Astrocyte of the hippocampus (primary cell): ENCODE measurements at regions not wholly inside any gene's neighbourhood (a gene's known extent, or its start where the extent isn't known, plus 50 kb on each side); places are given as distances from the start of the nearest gene placed in this dataset.

Source experiments
- DNase-seq: peaks from one replicate; pipeline ENCODE4 v3.0.0; 2011; ENCODE audit warnings: low read depth, low spot score

DNA sequence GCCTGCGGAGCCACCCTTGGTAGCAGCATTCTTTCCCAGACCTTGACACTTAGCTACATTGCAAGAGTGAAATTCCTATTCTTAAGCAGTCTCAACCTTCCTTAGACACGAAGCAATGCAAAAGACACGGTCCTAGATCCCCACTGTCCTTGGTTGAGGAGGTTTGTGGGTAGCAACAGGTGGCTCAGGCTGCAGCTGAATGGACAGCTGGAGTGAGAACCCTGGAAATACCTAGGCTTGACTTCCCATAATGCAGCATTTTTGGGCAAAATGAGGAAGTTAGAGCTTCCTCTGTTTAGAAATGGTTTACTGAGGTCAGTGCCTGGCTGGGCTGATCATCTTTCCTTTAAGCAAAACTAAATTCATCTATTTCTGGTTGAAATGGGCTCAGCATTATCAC is 296.6 kb downstream of the RFC3 start:
- no peak for DNase-seq

- no peak for DNase-seq
These were observed 298.7 kb downstream of the RFC3 start for GRCh38 chr13:34116651-34117050.

DNA sequence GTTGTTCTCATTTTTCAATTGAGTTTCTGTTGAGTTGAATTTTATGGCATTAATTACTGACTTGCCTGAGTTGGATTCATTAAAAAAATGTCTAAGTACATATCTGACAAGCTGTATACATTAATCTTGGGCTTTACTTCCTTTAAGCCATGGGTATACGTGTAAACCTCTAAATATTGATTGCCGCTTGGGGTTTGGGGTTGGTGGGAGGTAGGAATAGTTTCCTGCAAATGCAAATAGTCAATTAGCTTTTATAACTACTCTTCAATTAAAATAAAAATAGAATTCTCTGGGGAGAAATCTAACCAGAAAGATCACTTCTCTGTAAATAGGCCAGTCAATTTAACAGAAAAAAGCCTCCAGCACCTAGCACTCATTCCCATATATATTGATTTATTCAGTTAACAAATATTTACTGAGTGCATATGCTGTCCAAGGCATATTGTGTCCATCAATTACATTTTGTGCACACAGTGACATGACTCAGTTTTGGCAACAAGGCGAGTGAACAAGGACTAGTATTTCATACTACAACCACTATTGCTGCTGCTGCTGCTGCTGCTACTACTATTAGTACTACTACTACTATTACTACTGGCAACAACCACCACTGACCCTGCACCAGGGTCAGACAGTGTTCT is 306.8 kb downstream of the RFC3 start:
- no peak for DNase-seq

DNA sequence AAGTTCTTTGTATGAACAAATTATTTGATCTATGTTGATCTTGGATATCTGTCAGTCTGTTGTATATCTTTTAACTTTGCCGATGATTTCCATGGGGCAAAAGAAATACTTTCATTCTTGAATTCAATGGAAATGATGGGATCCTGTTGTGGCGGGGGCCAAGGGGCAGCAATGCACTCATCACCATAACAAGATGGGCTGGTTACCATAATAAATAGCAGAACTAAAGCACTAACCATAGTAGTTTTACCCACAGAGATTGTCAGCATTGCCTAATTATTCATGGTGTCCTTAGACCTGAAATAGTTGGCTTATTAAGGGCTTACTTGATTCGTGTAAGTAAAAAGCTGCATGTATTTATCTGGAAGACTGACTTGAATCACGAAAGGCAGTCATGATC is 309.6 kb downstream of the RFC3 start:
- no peak for DNase-seq

DNA sequence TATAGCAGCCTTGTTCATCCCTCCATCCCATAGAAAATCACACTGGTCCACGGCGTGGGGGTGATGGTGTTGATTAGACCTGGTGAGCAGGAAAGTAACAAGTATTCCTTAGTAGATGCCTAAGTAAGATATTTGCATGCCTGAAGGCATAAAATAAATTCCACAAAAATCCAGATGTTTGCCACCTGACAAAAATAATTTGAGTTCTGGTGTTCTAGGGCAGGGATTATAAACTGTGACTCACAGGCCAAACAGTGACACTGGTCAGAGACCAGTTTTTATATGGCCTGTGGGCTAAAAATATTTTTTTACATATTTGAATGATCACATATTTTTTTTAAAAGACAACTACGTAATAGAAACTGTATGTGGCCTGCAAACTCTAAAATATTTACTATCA is 310.7 kb downstream of the RFC3 start:
- DNase-seq: no peak

GRCh38 chr13:34129436-34129835 is 311.5 kb downstream of the RFC3 start:
- no peak for DNase-seq

- no peak for DNase-seq
These were observed 319.3 kb downstream of the RFC3 start for GRCh38 chr13:34137200-34137599.

DNA sequence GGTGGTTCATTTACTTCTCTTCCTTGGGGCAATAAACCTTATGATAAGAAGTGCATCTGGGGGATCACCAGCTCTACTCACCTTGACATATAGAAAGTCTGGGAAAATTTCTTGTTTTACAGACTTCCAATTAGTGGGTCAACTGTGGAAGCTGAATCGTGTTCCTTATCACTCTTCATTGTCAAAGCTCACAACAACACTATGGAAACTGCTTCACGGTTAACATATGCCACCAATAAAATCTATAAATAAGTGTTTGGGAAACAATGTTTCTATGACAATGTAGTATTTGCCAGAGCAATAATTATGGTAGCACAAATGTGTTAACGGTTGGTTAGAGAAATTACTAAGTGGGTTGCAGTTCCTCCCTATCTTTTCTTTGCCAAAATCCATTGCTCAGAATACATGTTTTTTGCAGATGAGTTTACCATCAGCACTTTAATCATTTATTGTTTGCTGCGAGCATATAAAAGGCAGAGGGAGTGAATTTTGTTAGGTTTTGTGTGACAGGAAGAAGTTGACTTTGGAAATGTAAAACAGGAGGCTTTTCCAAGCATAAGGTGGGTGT is 321.8 kb downstream of the RFC3 start:
- DNase-seq: no peak

DNA sequence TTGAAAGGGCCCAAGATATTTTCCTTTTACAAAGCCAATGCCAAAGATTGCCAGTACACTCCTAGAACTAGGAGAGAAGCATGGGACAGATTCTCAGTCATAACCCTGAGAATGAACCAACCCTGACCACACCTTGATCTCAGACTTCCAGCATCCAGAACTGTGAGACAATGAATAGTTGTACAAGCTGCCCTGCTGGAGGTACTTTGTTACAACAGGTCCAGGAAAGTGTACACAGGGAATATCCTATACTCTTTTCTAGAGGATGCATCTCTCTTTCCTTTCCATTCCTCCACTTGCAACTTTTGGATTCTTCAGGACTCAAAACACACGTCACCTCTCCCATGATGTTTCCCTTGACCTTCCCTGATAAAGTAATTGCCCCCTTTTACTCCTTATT is 325.7 kb downstream of the RFC3 start:
- DNase-seq: no peak

GRCh38 chr13:34144142-34144541 is 326.2 kb downstream of the RFC3 start:
- DNase-seq: no peak

- no peak for DNase-seq
These were observed 327.1 kb downstream of the RFC3 start for GRCh38 chr13:34145061-34145460.

GRCh38 chr13:34148359-34148758 is 330.4 kb downstream of the RFC3 start:
- DNase-seq: no peak

DNA sequence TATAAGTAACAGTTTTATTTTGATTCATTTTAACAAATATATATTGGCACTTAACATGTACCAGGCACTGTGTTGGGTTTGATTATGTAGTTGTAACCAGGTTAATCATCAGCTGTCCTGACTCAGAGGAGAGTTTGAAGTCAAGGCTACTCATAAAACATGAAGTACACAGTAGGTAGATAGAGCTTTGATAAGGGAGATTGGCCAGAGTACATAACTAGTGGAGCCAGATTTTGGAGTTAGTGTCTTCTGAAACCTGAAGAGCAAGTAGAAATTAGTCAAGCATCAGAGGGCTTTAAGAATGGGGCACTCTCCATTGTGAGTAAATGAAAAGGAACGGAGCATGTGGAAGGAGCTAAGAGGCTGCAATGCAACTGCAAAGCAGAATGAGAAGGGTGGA is 333.9 kb downstream of the RFC3 start:
- no peak for DNase-seq

GRCh38 chr13:34152409-34152808 is 334.5 kb downstream of the RFC3 start:
- peak; percentile 26 for DNase-seq

- DNase-seq: no peak
These were observed 335.0 kb downstream of the RFC3 start for GRCh38 chr13:34152996-34153395.

DNA sequence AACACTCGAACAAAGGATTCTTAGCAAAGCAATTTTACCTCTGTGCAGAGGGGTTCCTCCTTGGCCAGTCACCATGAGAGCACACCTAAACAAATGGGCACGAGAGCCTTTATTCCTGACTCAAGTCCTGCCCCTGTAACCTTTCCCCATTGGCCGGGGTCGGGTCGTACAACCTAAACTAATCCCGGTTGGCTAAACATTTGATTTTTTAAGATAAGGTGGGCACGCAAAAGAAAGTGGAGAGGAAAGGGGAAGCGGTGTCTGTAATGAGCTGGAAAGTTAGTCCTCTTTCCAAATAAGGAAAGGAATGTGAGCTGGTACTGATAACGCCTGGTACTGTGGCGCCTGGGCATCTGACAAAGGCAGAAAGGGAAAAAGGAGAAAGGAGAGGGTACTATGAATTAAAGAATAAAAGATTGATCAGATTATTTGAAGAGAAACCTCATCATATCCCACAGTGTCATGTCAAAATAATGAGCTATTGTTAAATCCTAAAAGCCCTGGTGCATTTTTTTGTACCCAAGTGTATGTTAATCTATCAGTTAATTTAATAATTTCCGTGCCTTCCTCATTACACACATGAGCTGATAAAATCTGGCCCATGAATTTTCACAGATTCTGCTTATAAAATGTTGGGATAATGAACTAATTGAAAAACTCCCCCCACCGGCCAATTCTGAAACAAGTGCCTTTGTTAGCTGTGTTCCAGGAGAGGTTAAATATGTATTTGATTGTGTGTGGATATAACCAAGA is 335.7 kb downstream of the RFC3 start:
- peak; percentile 20 for DNase-seq

DNA sequence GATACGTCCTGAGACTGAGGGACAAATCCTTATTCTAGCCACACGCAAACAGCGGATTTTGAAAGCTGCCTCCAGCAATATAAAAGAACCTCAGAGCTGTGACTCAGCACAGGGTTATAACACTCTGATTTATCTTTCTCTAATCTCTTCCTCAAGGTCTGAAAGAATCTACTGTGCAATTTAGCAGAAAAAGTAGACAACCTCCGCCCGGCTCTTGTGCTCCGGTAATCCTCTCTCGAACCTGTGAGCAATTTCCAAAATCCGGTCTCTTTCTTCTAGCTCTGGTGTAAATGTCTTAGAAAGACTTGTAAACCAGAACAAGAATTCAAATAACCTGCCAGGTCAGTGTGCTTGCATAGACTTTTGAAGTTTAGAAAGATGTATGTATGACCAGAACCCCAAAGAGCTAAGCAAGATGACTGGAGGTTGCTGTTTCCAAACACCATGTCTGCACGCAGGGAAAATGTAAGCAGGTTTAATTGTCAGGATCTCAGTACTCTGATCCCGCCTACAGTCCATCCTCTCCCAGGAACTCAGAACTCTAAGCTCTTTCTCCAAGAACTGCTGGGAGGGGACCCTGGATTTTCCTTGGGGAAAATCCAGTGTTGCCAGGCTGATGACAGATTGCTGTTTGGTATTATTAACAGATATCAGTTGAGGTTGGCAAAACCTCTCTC is 338.1 kb downstream of the RFC3 start:
- DNase-seq: peak; percentile 72

DNA sequence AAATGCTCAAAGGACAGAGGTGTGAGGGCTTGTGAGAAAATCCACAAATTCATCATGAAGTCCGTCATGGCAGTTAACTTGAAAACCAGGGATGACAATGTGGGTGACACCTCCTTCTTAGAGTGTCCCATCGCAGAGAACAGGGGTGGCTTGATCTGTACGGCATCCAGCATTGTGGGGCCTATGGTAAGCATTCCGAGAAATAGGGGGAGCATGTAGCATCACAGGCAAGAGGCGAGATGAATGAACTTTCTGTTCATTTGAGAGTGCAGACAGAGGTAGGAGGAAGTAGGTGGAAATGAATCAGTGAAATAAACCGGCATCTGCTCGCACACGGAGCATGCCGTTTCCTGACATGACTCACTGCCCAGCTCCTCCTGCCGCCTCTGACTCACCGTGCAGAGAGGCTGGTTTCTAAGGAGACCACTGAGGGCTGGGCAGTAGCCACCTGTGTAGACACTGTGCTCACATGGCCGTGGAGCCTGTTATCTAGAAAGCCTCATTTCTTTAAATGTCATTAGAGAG is 339.0 kb downstream of the RFC3 start:
- peak; percentile 97 for DNase-seq

DNA sequence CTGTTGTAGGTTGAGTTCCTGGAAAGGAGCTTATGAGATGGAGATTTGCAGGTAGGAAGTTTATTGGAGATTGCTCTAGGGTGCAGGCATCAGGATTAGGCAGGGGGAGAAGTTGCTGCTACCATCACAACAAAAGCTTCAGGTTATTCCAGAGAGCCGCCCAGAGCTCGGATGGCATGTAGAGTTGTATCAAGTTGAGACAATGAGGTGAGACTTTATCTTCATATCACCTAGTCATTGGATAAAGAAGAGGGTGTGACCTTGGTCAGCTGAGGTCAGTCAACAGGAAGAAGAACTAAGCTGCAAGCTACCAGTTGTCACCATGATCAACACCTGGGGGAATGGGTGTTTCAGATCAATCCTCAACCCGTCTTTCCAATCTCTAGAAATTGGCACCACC is 342.0 kb downstream of the RFC3 start:
- no peak for DNase-seq

DNA sequence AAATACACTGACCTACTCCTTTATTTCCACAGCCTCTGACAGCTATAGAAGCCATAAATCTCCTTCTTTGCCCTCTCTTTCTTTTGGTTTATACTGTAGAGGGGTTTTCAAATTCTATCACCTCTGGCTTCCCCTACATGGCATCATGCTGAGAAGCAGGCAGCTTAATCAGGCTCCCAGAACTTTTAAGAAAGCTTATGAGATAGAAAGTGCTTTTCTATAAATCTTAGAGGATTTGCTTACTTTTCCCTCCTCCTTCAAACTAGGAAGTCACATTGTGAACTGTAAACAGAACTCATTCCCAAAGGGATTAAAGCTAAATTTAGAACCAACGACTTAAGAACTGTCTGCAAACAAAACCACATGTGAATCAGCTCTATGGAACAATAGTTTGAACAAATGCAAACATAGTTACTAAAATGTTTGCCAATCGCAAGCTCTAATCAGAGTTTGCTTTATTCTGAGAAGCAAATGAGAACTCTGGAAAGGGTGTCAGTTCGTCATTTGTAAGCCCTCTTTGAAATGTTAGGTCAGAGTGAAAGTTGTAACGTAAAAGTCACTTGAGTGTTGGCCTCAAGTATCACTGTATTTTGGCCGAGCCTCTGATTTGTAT is 344.1 kb downstream of the RFC3 start:
- DNase-seq: peak; percentile 83

- DNase-seq: peak; percentile 91
These were observed 344.6 kb downstream of the RFC3 start for GRCh38 chr13:34162544-34162933.

GRCh38 chr13:34164582-34164981 is 346.6 kb downstream of the RFC3 start:
- DNase-seq: peak; percentile 82
